NCI-H2029 (cell line): ENCODE measurements at regions not wholly inside any gene's neighbourhood (a gene's known extent, or its start where the extent isn't known, plus 50 kb on each side); places are given as distances from the start of the nearest gene placed in this dataset.

Experiments
- DNase-seq: peaks from one replicate; lab custom pipeline; 2025; lab: John Stamatoyannopoulos, UW

DNA sequence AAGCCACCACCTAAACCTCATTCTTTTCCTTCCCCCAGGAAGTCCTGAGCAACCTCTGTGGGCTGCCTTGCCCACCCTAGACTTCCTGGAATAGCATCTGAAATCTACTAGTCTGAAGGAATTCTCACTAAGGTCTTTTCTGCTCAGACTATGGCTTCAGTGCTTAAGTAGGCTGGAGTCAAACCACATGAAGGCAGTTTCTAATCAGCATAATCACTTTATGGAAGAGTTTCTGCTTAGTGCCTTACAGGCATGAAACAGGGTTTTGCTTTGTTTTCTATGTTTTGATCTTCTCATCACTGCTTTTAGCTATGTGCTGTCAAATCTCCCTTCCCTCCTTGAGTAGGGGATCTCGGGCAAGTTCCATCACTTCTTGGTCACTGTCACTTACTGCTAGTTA is 117.7 kb downstream of the WT1 start:
- DNase-seq: no peak

GRCh38 chr11:32318071-32319055 is 117.0 kb downstream of the WT1 start:
- no peak for DNase-seq

DNA sequence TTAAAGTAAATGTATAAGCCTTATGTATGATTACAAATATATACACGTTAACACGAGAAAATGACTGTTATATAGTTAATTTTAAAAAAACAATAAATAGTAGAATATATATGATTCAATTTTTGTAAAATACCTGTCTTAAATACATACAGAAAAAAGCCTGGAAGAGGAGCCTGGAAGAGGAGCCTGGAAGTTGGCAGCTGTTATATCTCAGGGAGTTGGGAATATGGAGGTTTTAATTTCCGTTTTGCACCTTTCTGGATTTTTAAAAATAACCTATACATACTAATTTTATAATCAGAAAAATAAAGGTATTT is 111.6 kb downstream of the WT1 start:
- no peak for DNase-seq

DNA sequence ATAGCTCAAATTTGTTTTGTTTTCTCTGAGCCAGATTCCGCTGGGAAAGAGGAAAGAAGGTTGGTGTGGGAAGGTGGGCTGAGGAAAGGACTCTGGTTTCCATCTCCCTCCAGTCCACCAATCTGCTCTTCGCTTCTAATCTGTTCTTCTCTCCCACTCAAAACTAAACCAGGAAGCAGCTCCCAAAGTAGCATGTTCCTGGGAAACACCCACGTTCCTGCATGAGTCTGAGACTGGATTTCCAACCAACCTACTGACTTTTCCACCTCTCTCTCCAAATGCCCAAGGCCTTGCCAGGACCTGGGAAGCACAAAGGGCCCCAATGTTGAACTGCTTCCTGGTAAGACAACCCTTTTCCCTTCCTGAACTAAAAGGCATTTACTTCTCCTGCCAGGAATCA is 110.2 kb downstream of the WT1 start:
- DNase-seq: no peak

DNA sequence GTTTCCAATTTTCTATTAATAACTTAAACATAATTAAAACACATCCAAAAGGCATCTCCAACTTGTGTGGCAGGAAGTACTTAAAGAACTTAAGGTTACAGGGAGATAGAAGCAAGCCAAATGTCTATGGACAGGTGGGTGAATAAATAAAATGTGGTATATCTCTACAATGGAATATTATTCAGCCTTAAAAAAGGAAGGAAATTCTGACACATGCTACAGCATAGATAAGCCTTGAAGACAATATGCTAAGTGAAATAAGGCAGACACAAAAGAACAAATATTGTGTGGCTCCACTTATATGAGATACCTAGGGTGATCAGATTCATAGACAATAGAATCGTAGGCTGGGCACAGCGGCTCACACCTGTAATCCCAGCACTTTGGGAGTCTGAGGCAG is 109.6 kb downstream of the WT1 start:
- DNase-seq: no peak

DNA sequence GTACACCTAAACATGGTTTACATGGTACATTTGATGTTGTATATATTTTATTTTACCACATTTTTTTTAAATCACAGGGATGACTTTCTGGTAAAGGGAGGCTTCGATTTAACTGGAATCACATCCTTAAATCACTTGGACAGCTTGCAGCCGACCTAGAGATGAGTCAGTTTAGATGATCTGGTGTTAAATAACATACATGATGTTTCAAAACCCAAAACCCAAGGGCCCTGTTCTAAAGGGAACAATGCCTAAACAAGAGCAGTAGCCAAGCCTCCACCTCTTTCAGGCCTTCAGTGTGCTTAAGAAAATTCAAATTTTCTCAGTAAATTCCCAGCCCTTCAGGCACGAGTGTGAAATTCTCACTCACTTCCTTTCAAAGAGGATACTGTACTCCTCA is 108.8 kb downstream of the WT1 start:
- no peak for DNase-seq

DNA sequence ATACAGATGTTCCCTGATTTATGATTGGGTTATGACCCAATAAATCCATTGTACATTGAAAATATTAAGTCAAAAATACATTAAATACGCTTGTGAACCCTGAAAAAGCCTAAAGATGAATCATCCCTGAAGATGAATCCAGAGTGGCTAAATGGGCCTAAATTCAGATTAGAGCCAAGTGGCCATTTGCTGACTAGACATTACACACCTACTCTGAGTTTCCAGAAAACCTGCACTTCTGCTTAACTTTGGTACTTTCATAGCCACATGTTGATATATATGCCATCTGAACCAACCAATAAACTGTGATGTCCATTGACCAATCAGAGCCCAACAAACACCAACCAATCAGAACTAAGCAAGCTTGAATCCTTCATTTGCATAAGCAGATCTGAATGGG is 106.9 kb downstream of the WT1 start:
- DNase-seq: no peak

DNA sequence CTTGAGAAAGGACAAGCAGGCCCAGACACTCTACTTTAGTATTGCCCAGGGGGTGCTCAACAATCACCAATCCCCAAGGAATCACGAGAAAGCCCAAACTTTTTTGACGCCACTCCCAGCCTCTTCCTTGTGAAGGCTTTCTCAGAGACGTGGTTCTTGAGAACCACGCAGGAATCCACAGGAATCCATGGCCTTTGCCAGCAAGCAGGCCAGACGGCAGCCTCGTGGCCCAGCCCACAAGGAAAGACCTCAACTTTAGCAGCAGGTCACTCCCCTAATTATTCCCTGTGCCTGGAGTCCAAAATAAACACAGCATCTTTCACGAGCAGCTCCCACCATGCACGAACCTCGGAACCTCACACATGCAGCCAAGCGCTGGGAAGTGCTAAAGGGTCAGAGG is 104.2 kb downstream of the WT1 start:
- DNase-seq: no peak

GRCh38 chr11:32331792-32332191 is 103.5 kb downstream of the WT1 start:
- DNase-seq: no peak

GRCh38 chr11:32332990-32333319 is 102.4 kb downstream of the WT1 start:
- no peak for DNase-seq

GRCh38 chr11:32333320-32333991 is 101.9 kb downstream of the WT1 start:
- no peak for DNase-seq

DNA sequence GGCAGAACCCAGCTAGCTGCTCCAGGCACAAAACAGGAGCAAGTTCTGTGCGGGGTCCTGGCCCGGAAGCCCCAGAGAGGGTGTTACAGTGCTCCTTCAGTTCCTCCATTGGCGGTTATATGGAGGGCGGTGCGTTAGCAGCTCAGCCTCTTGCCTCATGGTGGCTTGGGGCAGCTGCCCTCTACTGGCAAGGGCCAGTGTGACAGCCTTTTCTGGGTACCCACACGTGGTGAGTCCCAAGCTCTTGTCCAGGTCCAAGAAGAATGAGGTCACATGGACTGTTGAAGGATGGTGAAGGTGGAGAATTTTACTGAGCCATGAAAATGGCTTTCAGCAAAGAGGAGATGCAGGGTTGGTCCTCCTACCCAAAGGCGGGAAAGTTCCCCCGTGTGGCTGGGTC is 100.5 kb downstream of the WT1 start:
- no peak for DNase-seq
